ENCODE measurements at regions not wholly inside any gene's neighbourhood (a gene's known extent, or its start where the extent isn't known, plus 50 kb on each side); places are given as distances from the start of the nearest gene placed in this dataset.
"Not testable (repeated sequence)": the region's sequence is repeated elsewhere in the genome, so short reads cannot be mapped to it uniquely, and the experiment has no call there.

GRCh38 chr10:131020775-131021174, 290.7 kb downstream of the TCERG1L start:
- DNase-seq (ENCODE audit: low read depth): no peak

GRCh38 chr10:131021246-131021895, 290.1 kb downstream of the TCERG1L start:
- DNase-seq (ENCODE audit: low read depth): no peak

- no peak for DNase-seq (ENCODE audit: low read depth)
Observed at GRCh38 chr10:131021969-131022368, 289.6 kb downstream of the TCERG1L start.

- DNase-seq (ENCODE audit: low read depth): no peak
Observed at GRCh38 chr10:131022369-131022768, 289.2 kb downstream of the TCERG1L start.

GRCh38 chr10:131022981-131023380, 288.5 kb downstream of the TCERG1L start:
- no peak for DNase-seq (ENCODE audit: low read depth)

- DNase-seq (ENCODE audit: low read depth): no peak
Observed at GRCh38 chr10:131024259-131025131, 287.0 kb downstream of the TCERG1L start.

- DNase-seq (ENCODE audit: low read depth): no peak
Observed at GRCh38 chr10:131025333-131025732, 286.2 kb downstream of the TCERG1L start.

GRCh38 chr10:131027256-131027655, 284.3 kb downstream of the TCERG1L start:
- DNase-seq (ENCODE audit: low read depth): no peak

GRCh38 chr10:131031346-131031745, 280.2 kb downstream of the TCERG1L start:
- no peak for DNase-seq (ENCODE audit: low read depth)

- no peak for DNase-seq (ENCODE audit: low read depth)
Observed at GRCh38 chr10:131032329-131033165, 279.0 kb downstream of the TCERG1L start.

GRCh38 chr10:131033166-131034085, 278.1 kb downstream of the TCERG1L start:
- no peak for DNase-seq (ENCODE audit: low read depth)

GRCh38 chr10:131034451-131034850, 277.1 kb downstream of the TCERG1L start:
- DNase-seq (ENCODE audit: low read depth): no peak

GRCh38 chr10:131035779-131036178, 275.7 kb downstream of the TCERG1L start:
- DNase-seq (ENCODE audit: low read depth): no peak

GRCh38 chr10:131038056-131038455, 273.5 kb downstream of the TCERG1L start:
- no peak for DNase-seq (ENCODE audit: low read depth)

- no peak for DNase-seq (ENCODE audit: low read depth)
Observed at GRCh38 chr10:131041031-131041430, 270.5 kb downstream of the TCERG1L start.

GRCh38 chr10:131041441-131041840, 270.1 kb downstream of the TCERG1L start:
- no peak for DNase-seq (ENCODE audit: low read depth)

- not testable (repeated sequence) for DNase-seq (ENCODE audit: low read depth)
Observed at GRCh38 chr10:131042015-131042414, 269.5 kb downstream of the TCERG1L start.
